ENCODE measurements at regions not wholly inside any gene's neighbourhood (a gene's known extent, or its start where the extent isn't known, plus 50 kb on each side); places are given as distances from the start of the nearest gene placed in this dataset.
"Not testable (repeated sequence)": the region's sequence is repeated elsewhere in the genome, so short reads cannot be mapped to it uniquely, and the experiment has no call there.

- CTCF ChIA-PET; POLR2A ChIA-PET; H3K4me3 ChIP-seq (ENCODE audit: low read depth, low read length); H3K4me1 ChIP-seq (ENCODE audit: control insufficient read depth, insufficient read depth, low read length); H3K9me3 ChIP-seq (ENCODE audit: control insufficient read depth, insufficient read depth, low read depth, low read length); H3K36me3 ChIP-seq (ENCODE audit: control insufficient read depth in 2 of 2, insufficient read depth in 1 of 2, low read length in 2 of 2); H3K27ac ChIP-seq (ENCODE audit: extremely low read depth, low read depth, low read length): not testable (repeated sequence)
These were observed 270.3 kb upstream of the TEKT4 start for GRCh38 chr2:94600929-94601328.

DNA sequence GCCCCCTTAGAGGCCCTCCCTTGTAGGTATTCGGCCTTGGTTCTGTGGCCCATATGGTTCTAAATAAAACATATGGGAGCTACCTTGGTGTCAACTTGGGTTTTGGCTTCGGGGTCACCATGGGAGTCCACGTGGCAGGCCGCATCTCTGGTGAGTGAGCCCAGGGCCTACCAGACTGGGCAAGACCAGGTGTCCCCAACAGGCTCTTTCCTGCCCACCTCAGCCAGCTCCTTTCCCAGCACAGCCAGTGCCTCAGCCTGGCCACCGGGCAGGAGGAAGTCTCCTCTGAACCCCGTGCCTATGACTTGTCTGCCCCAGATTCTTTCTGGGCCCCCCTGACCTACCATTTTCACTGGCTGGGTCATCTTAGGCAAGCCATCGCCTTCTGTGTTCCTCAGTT, 268.8 kb upstream of the TEKT4 start:
- ChIA-PET CTCF (no interaction called here), POLR2A (no interaction called here)
- H3K4me1 ChIP-seq (ENCODE audit: control insufficient read depth, insufficient read depth, low read length), result no peaks in the 10 kb centered on the region
- H3K4me3 ChIP-seq (ENCODE audit: low read depth, low read length), result no peak overlapping the region
- TF ChIP-seq ZSCAN23 (tag by site-specific recombination; IDR thresholded peaks at IDR 0.05) (no peak), ZNF202 (tag by site-specific recombination; IDR thresholded peaks at IDR 0.05; ENCODE audit: borderline replicate concordance) (no peak), OVOL3 (tag by site-specific recombination; IDR thresholded peaks at IDR 0.05) (no peak), HOXC10 (CRISPR knock-in tag; IDR thresholded peaks at IDR 0.05) (no peak), ZNF830 (tag by site-specific recombination; IDR thresholded peaks at IDR 0.05; ENCODE audit: low read depth) (no peak), ZNF510 (tag by site-specific recombination; IDR thresholded peaks at IDR 0.05; ENCODE audit: insufficient replicate concordance) (no peak), ZNF692 (tag by site-specific recombination; IDR thresholded peaks at IDR 0.05) (no peak)
- H3K27ac ChIP-seq (ENCODE audit: extremely low read depth, low read depth, low read length), result no peak overlapping the region
- no peaks in the 10 kb centered on the region for H3K9me3 ChIP-seq (ENCODE audit: control insufficient read depth, insufficient read depth, low read depth, low read length)
- no peaks in the 10 kb centered on the region for H3K36me3 ChIP-seq (ENCODE audit: control insufficient read depth in 2 of 2, insufficient read depth in 1 of 2, low read length in 2 of 2)

DNA sequence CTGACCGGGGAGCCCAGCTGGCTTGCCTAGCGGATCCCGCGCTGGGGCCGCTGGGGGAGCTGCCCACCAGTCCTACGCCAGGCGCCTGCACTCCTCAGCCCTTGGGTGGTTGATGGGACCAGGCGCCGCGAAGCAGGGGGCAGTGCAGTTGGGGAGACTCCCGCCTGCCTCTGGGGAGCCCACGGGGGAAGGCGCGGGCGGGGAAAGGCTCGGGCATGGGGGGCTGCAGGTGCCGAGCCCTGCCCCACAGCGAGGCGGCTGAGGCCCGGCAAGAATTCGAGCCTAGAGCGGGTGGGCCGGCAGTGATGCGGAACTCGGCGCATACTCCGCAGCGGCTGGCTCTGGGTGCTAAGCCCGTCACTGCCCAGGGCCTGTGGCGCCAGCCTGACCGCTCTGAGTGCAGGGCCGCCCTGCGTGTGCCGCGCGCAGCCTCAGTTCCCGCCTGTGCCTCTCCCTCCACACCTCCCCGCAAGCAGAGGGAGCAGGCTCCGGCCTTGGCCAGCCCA, 249.1 kb upstream of the TEKT4 start:
- H3K36me3 ChIP-seq (ENCODE audit: control insufficient read depth in 2 of 2, insufficient read depth in 1 of 2, low read length in 2 of 2), result no peaks in the 10 kb centered on the region
- no peaks in the 10 kb centered on the region for H3K9me3 ChIP-seq (ENCODE audit: control insufficient read depth, insufficient read depth, low read depth, low read length)
- H3K27ac ChIP-seq (ENCODE audit: extremely low read depth, low read depth, low read length), result no peak overlapping the region
- POLR2A ChIA-PET, result no interaction called here
- CTCF ChIA-PET, result no interaction called here
- TF ChIP-seq KLF10 (tag by site-specific recombination; IDR thresholded peaks at IDR 0.05), result no peak
- TF ChIP-seq ZNF776 (tag by site-specific recombination; IDR thresholded peaks at IDR 0.05; ENCODE audit: borderline replicate concordance), result no peak
- TF ChIP-seq ELK4 (IDR thresholded peaks at IDR 0.05; ENCODE audit: borderline replicate concordance, low read depth, low read length), result no peak
- TF ChIP-seq ZNF121 (tag by site-specific recombination; IDR thresholded peaks at IDR 0.05), result no peak
- no peak for TF ChIP-seq OVOL3 (tag by site-specific recombination; IDR thresholded peaks at IDR 0.05)
- no peak for TF ChIP-seq ZNF114 (tag by site-specific recombination; IDR thresholded peaks at IDR 0.05)
- no peak for TF ChIP-seq ZNF704 (tag by site-specific recombination; IDR thresholded peaks at IDR 0.05)
- TF ChIP-seq, protein P1, sequence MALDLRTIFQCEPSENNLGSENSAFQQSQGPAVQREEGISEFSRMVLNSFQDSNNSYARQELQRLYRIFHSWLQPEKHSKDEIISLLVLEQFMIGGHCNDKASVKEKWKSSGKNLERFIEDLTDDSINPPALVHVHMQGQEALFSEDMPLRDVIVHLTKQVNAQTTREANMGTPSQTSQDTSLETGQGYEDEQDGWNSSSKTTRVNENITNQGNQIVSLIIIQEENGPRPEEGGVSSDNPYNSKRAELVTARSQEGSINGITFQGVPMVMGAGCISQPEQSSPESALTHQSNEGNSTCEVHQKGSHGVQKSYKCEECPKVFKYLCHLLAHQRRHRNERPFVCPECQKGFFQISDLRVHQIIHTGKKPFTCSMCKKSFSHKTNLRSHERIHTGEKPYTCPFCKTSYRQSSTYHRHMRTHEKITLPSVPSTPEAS (tag by site-specific recombination; IDR thresholded peaks at IDR 0.05), result no peak
- no peak for TF ChIP-seq ZNF548 (tag by site-specific recombination; IDR thresholded peaks at IDR 0.05)
- no peak for TF ChIP-seq ZNF624 (tag by site-specific recombination; IDR thresholded peaks at IDR 0.05)
- no peak for TF ChIP-seq ZSCAN16 (tag by site-specific recombination; IDR thresholded peaks at IDR 0.05)
- no peak for TF ChIP-seq ZNF433 (tag by site-specific recombination; IDR thresholded peaks at IDR 0.05; ENCODE audit: low read depth)
- TF ChIP-seq TSHZ1 (tag by site-specific recombination; IDR thresholded peaks at IDR 0.05; ENCODE audit: borderline replicate concordance), result no peak
- no peak for TF ChIP-seq HOXC10 (CRISPR knock-in tag; IDR thresholded peaks at IDR 0.05)
- H3K4me1 ChIP-seq (ENCODE audit: control insufficient read depth, insufficient read depth, low read length), result no peaks in the 10 kb centered on the region
- H3K4me3 ChIP-seq (ENCODE audit: low read depth, low read length), result no peak overlapping the region

DNA sequence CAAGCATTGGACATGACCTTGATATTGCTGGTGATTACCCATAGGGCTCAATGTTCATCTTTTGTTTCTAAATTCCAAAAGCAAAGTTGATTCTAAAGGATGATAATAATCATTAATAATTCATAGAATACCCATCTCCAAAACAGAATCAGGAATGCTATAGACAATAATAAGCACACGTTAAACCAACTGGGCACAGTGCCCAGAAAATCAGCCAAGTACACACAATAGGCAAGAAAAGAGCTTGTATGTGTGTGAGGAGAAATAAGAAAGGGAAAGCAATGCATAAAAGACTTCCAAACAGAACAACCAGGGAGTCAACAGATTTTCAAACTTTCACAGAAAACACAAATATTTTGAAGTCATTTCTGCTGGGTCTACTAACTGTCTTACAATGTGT, 242.3 kb upstream of the TEKT4 start:
- H3K4me1 ChIP-seq (ENCODE audit: control insufficient read depth, insufficient read depth, low read length); POLR2A ChIA-PET; CTCF ChIA-PET; H3K4me3 ChIP-seq (ENCODE audit: low read depth, low read length); H3K27ac ChIP-seq (ENCODE audit: extremely low read depth, low read depth, low read length); H3K9me3 ChIP-seq (ENCODE audit: control insufficient read depth, insufficient read depth, low read depth, low read length); H3K36me3 ChIP-seq (ENCODE audit: control insufficient read depth in 2 of 2, insufficient read depth in 1 of 2, low read length in 2 of 2): not testable (repeated sequence)

All from HEK293 (cell line).